ENCODE measurements at regions not wholly inside any gene's neighbourhood (a gene's known extent, or its start where the extent isn't known, plus 50 kb on each side); places are given as distances from the start of the nearest gene placed in this dataset.
A peak's percentile ranks its signal among the peaks of the same experiment; 100 is the strongest.

GRCh38 chr1:55512466-55512865 is 297.3 kb upstream of the USP24 start:
- Histone ChIP-seq H3K79me2 (ENCODE audit: control insufficient read depth, insufficient read depth, low read length) (no peaks in the 10 kb centered on the region), H3K4me1 (ENCODE audit: control insufficient read depth, extremely low read depth, insufficient read depth, low read length) (peaks cover 1% of the 10 kb centered on the region), H3K36me3 (ENCODE audit: control insufficient read depth, insufficient read depth, low read length) (no peaks in the 10 kb centered on the region), H3K27me3 (ENCODE audit: control insufficient read depth, insufficient read depth, low read length) (no peaks in the 10 kb centered on the region), H3K27ac (ENCODE audit: insufficient read depth, low read length) (no peak overlapping the region), H3K4me2 (ENCODE audit: extremely low read depth, insufficient read depth, low read length) (no peak overlapping the region), H2AFZ (ENCODE audit: low read length) (no peak overlapping the region), H3K4me3 (replicated peaks in 1 of 4; ENCODE audit: control extremely low read depth in 1 of 4, insufficient read depth in 1 of 4, low read depth in 3 of 4, low read length in 4 of 4) (no peak overlapping the region), H4K20me1 (ENCODE audit: control insufficient read depth, extremely low read depth, insufficient read depth, low read length) (no peaks in the 10 kb centered on the region), H3K9ac (ENCODE audit: insufficient read depth, low read length) (no peak overlapping the region), H3K9me3 (ENCODE audit: control insufficient read depth, insufficient read depth, low read depth, low read length) (no peaks in the 10 kb centered on the region)
- no peak for DNase-seq (ENCODE audit: low read depth in 2 of 2)
- TF ChIP-seq CTCF (conservative IDR thresholded peaks at IDR 0.05 in 1 of 2, IDR thresholded peaks at IDR 0.05 in 1 of 2; ENCODE audit: low read depth in 1 of 2, low read length in 2 of 2) (no peak), EZH2 (IDR thresholded peaks at IDR 0.05; ENCODE audit: low read length, missing control alignments) (no peak)

- DNase-seq (ENCODE audit: low read depth in 2 of 2) = no peak
- H2AFZ ChIP-seq (ENCODE audit: low read length) = no peak overlapping the region
- H3K4me3 ChIP-seq (replicated peaks in 1 of 4; ENCODE audit: control extremely low read depth in 1 of 4, insufficient read depth in 1 of 4, low read depth in 3 of 4, low read length in 4 of 4) = no peak overlapping the region
- peaks cover 29% of the 10 kb centered on the region for H3K4me1 ChIP-seq (ENCODE audit: control insufficient read depth, extremely low read depth, insufficient read depth, low read length)
- H3K36me3 ChIP-seq (ENCODE audit: control insufficient read depth, insufficient read depth, low read length) = no peaks in the 10 kb centered on the region
- no peaks in the 10 kb centered on the region for H3K9me3 ChIP-seq (ENCODE audit: control insufficient read depth, insufficient read depth, low read depth, low read length)
- TF ChIP-seq CTCF (conservative IDR thresholded peaks at IDR 0.05 in 1 of 2, IDR thresholded peaks at IDR 0.05 in 1 of 2; ENCODE audit: low read depth in 1 of 2, low read length in 2 of 2) (no peak), EZH2 (IDR thresholded peaks at IDR 0.05; ENCODE audit: low read length, missing control alignments) (no peak)
- no peak overlapping the region for H3K9ac ChIP-seq (ENCODE audit: insufficient read depth, low read length)
- no peaks in the 10 kb centered on the region for H3K79me2 ChIP-seq (ENCODE audit: control insufficient read depth, insufficient read depth, low read length)
- no peaks in the 10 kb centered on the region for H3K27me3 ChIP-seq (ENCODE audit: control insufficient read depth, insufficient read depth, low read length)
- no peak overlapping the region for H3K27ac ChIP-seq (ENCODE audit: insufficient read depth, low read length)
- H4K20me1 ChIP-seq (ENCODE audit: control insufficient read depth, extremely low read depth, insufficient read depth, low read length) = no peaks in the 10 kb centered on the region
- peak overlapping the region; percentile 45 for H3K4me2 ChIP-seq (ENCODE audit: extremely low read depth, insufficient read depth, low read length)
Measured at GRCh38 chr1:55507578-55507931, 292.4 kb upstream of the USP24 start.

GRCh38 chr1:55506740-55507577 is 291.8 kb upstream of the USP24 start:
- H3K9ac ChIP-seq (ENCODE audit: insufficient read depth, low read length) = no peak overlapping the region
- H3K36me3 ChIP-seq (ENCODE audit: control insufficient read depth, insufficient read depth, low read length) = no peaks in the 10 kb centered on the region
- H3K27me3 ChIP-seq (ENCODE audit: control insufficient read depth, insufficient read depth, low read length) = no peaks in the 10 kb centered on the region
- H3K4me2 ChIP-seq (ENCODE audit: extremely low read depth, insufficient read depth, low read length) = peak overlapping the region; percentile 45
- peak overlapping the region; percentile 55 for H3K27ac ChIP-seq (ENCODE audit: insufficient read depth, low read length)
- no peaks in the 10 kb centered on the region for H3K9me3 ChIP-seq (ENCODE audit: control insufficient read depth, insufficient read depth, low read depth, low read length)
- no peak overlapping the region for H2AFZ ChIP-seq (ENCODE audit: low read length)
- no peak overlapping the region for H3K4me3 ChIP-seq (replicated peaks in 1 of 4; ENCODE audit: control extremely low read depth in 1 of 4, insufficient read depth in 1 of 4, low read depth in 3 of 4, low read length in 4 of 4)
- no peaks in the 10 kb centered on the region for H3K79me2 ChIP-seq (ENCODE audit: control insufficient read depth, insufficient read depth, low read length)
- TF ChIP-seq CTCF (conservative IDR thresholded peaks at IDR 0.05 in 1 of 2, IDR thresholded peaks at IDR 0.05 in 1 of 2; ENCODE audit: low read depth in 1 of 2, low read length in 2 of 2) = no peak
- TF ChIP-seq EZH2 (IDR thresholded peaks at IDR 0.05; ENCODE audit: low read length, missing control alignments) = no peak
- no peaks in the 10 kb centered on the region for H4K20me1 ChIP-seq (ENCODE audit: control insufficient read depth, extremely low read depth, insufficient read depth, low read length)
- peak; percentile 26 to 71 for DNase-seq (ENCODE audit: low read depth in 2 of 2)
- H3K4me1 ChIP-seq (ENCODE audit: control insufficient read depth, extremely low read depth, insufficient read depth, low read length) = peaks cover 29% of the 10 kb centered on the region
